Liver (tissue), 8 donors: ENCODE measurements at regions not wholly inside any gene's neighbourhood (a gene's known extent, or its start where the extent isn't known, plus 50 kb on each side); places are given as distances from the start of the nearest gene placed in this dataset.

ENCODE experiments used
- DNase-seq: peaks from one replicate; pipeline ENCODE4 v3.0.0-alpha.2; 2017; ENCODE audit warnings: low spot score
- H3K27ac ChIP-seq, 2 donors: one replicate each; pipeline ENCODE4 v1.7.0; 2013; ENCODE audit warnings: inconsistent platforms in 2 of 2, low read length in 2 of 2, control low read depth in 1 of 2, low read depth in 1 of 2, mild to moderate bottlenecking in 1 of 2
- H3K27me3 ChIP-seq, 4 donors: one replicate each; pipeline versions ENCODE4 v1.6.1 to v1.7.0; 2013; ENCODE audit warnings: low read length in 3 of 4, inconsistent platforms in 1 of 4, mild to moderate bottlenecking in 1 of 4, moderate library complexity in 1 of 4; ENCODE audit not compliant: control insufficient read depth in 4 of 4, insufficient read depth in 4 of 4
- H3K36me3 ChIP-seq, 4 donors: one replicate each; pipeline versions ENCODE4 v1.6.1 to v1.7.0; 2013; ENCODE audit warnings: low read length in 3 of 4, mild to moderate bottlenecking in 3 of 4, low read depth in 1 of 4, moderate library complexity in 1 of 4; ENCODE audit not compliant: control insufficient read depth in 4 of 4, insufficient read depth in 3 of 4
- H3K4me1 ChIP-seq, 4 donors: one replicate each; pipeline versions ENCODE4 v1.6.1 to v1.7.0; 2013; ENCODE audit warnings: low read length in 3 of 4, mild to moderate bottlenecking in 3 of 4, moderate library complexity in 1 of 4; ENCODE audit not compliant: control insufficient read depth in 4 of 4, insufficient read depth in 4 of 4
- H3K4me3 ChIP-seq, 3 donors: one replicate each; pipeline versions ENCODE4 v1.6.1 to v1.7.0; 2013; ENCODE audit warnings: low read length in 3 of 3, control low read depth in 1 of 3, low read depth in 1 of 3, mild to moderate bottlenecking in 1 of 3
- H3K9ac ChIP-seq, 2 donors: one replicate each; pipeline ENCODE4 v1.7.0; 2013; ENCODE audit warnings: low read length in 2 of 2, mild to moderate bottlenecking in 2 of 2, moderate library complexity in 2 of 2, control low read depth in 1 of 2, low read depth in 1 of 2
- H3K9me3 ChIP-seq, 4 donors: one replicate each; pipeline versions ENCODE4 v1.6.1 to v1.7.0; 2013; ENCODE audit warnings: low read length in 3 of 4; ENCODE audit not compliant: control insufficient read depth in 4 of 4
- EGR1 ChIP-seq, 2 donors: IDR thresholded peaks; 2 replicates each; pipeline ENCODE4 v1.6.1; 2016 to 2018; ENCODE audit warnings: antibody characterized with exemption in 2 of 2, low read depth in 2 of 2
- FOXA1 ChIP-seq: IDR thresholded peaks from 2 replicates; pipeline ENCODE4 v1.6.1; 2016; ENCODE audit warnings: antibody characterized with exemption
- FOXA2 ChIP-seq: IDR thresholded peaks from 2 replicates; pipeline ENCODE4 v1.6.1; 2016; ENCODE audit warnings: antibody characterized with exemption
- GABPA ChIP-seq, 2 donors: IDR thresholded peaks in 1 of 2; conservative IDR thresholded peaks in 1 of 2; 2 replicates each; pipeline ENCODE4 v1.6.1; 2016; ENCODE audit warnings: antibody characterized with exemption in 2 of 2, mild to moderate bottlenecking in 1 of 2, moderate library complexity in 1 of 2
- HNF4A ChIP-seq, 2 donors: conservative IDR thresholded peaks; 2 replicates each; pipeline ENCODE4 v1.6.1; 2016; ENCODE audit warnings: antibody characterized with exemption in 2 of 2, mild to moderate bottlenecking in 2 of 2
- HNF4G ChIP-seq: IDR thresholded peaks from 2 replicates; pipeline ENCODE4 v1.6.1; 2016; ENCODE audit warnings: antibody characterized with exemption
- JUND ChIP-seq, 2 donors: IDR thresholded peaks; 2 replicates each; pipeline ENCODE4 v1.6.1; 2016; ENCODE audit warnings: antibody characterized with exemption in 2 of 2
- RAD21 ChIP-seq, 2 donors: IDR thresholded peaks; 2 replicates each; pipeline ENCODE4 v1.6.1; 2016; ENCODE audit warnings: antibody characterized with exemption in 2 of 2, mild to moderate bottlenecking in 2 of 2
- RXRA ChIP-seq, 2 donors: IDR thresholded peaks; 2 replicates each; pipeline ENCODE4 v1.6.1; 2017 to 2018; ENCODE audit warnings: antibody characterized with exemption in 2 of 2, mild to moderate bottlenecking in 1 of 2
- TAF1 ChIP-seq: conservative IDR thresholded peaks from 2 replicates; pipeline ENCODE4 v1.6.1; 2016; ENCODE audit warnings: antibody characterized with exemption, mild to moderate bottlenecking
- YY1 ChIP-seq: IDR thresholded peaks from 2 replicates; pipeline ENCODE4 v1.6.1; 2016; ENCODE audit warnings: antibody characterized with exemption, mild to moderate bottlenecking
- WGBS: extraction: QIAGEN DNeasy Blood & Tissue Kit; methylation state at CpG from one replicate; pipeline ENCODE4 v1.1.7; 2013; 5-methylcytosine and 5-hydroxymethylcytosine counted together
- TF ChIP-seq, protein P1 (sequence below): fragments of 150-350 bp; IDR thresholded peaks from 2 replicates; pipeline ENCODE4 v1.5.1; 2017; ENCODE audit warnings: improper control_type of control experiment, low read depth, low read length; ENCODE audit not compliant: missing input control
- TF ChIP-seq, protein P2 (sequence below): IDR thresholded peaks from 2 replicates; pipeline ENCODE4 v1.6.1; 2016; ENCODE audit warnings: antibody characterized with exemption
- TF ChIP-seq, protein P3 (sequence below): IDR thresholded peaks from 2 replicates; pipeline ENCODE4 v1.6.1; 2016; ENCODE audit warnings: antibody characterized with exemption
- TF ChIP-seq, protein P4 (sequence below): IDR thresholded peaks from 2 replicates; pipeline ENCODE4 v1.6.1; 2016; ENCODE audit warnings: antibody characterized with exemption, mild to moderate bottlenecking
- donor health status: healthy.
- donor health status: healthy.
- donor health status: healthy.
- donor health status: healthy.
- donor health status: healthy.

DNA sequence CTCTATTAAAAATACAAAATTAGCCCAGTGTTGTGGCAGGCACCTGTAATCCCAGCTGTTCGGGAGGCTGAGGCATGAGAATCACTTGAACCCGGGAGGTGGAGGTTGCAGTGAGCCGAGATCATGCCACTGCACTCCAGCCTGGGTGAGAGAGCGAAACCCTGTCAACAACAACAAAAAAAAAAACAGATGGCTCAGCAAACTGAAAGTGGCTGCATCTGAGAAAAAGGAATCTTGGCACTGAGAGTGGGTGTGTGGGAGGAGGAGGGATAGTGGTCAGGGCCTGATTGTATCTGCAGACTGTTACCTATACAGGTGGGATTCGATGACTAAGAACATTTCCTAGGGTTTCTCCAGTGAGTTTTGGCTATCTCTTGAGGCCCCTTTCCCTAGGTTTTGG lies 122.2 kb upstream of the BARHL2 start:
- Histone ChIP-seq H3K27ac (no peak overlapping the region), H3K27me3 (peaks cover 0 to 4% (median 0%) of the 10 kb centered on the region in 4 donors), H3K4me1 (peaks cover 0 to 2% (median 0%) of the 10 kb centered on the region in 4 donors), H3K36me3 (no peaks in the 10 kb centered on the region), H3K9ac (no peak overlapping the region), H3K4me3 (no peak overlapping the region), H3K9me3 (no peaks in the 10 kb centered on the region)
- no peak for TF ChIP-seq FOXA1
- TF ChIP-seq, protein P1, sequence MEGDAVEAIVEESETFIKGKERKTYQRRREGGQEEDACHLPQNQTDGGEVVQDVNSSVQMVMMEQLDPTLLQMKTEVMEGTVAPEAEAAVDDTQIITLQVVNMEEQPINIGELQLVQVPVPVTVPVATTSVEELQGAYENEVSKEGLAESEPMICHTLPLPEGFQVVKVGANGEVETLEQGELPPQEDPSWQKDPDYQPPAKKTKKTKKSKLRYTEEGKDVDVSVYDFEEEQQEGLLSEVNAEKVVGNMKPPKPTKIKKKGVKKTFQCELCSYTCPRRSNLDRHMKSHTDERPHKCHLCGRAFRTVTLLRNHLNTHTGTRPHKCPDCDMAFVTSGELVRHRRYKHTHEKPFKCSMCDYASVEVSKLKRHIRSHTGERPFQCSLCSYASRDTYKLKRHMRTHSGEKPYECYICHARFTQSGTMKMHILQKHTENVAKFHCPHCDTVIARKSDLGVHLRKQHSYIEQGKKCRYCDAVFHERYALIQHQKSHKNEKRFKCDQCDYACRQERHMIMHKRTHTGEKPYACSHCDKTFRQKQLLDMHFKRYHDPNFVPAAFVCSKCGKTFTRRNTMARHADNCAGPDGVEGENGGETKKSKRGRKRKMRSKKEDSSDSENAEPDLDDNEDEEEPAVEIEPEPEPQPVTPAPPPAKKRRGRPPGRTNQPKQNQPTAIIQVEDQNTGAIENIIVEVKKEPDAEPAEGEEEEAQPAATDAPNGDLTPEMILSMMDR: no peak
- TF ChIP-seq, protein P2, sequence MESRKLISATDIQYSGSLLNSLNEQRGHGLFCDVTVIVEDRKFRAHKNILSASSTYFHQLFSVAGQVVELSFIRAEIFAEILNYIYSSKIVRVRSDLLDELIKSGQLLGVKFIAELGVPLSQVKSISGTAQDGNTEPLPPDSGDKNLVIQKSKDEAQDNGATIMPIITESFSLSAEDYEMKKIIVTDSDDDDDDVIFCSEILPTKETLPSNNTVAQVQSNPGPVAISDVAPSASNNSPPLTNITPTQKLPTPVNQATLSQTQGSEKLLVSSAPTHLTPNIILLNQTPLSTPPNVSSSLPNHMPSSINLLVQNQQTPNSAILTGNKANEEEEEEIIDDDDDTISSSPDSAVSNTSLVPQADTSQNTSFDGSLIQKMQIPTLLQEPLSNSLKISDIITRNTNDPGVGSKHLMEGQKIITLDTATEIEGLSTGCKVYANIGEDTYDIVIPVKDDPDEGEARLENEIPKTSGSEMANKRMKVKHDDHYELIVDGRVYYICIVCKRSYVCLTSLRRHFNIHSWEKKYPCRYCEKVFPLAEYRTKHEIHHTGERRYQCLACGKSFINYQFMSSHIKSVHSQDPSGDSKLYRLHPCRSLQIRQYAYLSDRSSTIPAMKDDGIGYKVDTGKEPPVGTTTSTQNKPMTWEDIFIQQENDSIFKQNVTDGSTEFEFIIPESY: no peak
- TF ChIP-seq, protein P3, sequence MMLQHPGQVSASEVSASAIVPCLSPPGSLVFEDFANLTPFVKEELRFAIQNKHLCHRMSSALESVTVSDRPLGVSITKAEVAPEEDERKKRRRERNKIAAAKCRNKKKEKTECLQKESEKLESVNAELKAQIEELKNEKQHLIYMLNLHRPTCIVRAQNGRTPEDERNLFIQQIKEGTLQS: no peak
- no peak for TF ChIP-seq EGR1 (IDR thresholded peaks at IDR 0.05; ENCODE audit: low read depth in 2 of 2)
- no peak for TF ChIP-seq FOXA2
- WGBS: 66% methylated on average over 5 of the region's 5 CpGs
- DNase-seq: no peak

DNA sequence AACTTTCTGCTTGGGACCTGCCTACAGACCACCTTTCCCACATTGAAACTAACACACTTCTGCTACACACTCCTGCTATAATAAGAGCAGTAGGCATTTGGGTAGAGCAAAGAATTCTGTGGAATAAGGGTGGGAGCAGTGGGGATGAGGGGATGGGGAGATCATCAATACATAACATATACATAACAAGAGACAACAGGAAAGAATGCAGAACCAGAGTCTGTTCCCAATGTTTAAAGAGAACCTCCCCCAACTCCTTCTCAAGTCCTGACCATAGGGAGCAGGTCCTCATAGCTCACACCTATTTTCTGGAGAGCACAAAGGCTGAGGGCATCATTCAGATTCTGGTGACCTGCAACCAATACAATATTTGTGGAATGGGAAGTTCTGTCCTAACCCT lies 121.6 kb upstream of the BARHL2 start:
- Histone ChIP-seq H3K27ac (no peak overlapping the region), H3K27me3 (peaks cover 0 to 4% (median 0%) of the 10 kb centered on the region in 4 donors), H3K9me3 (no peaks in the 10 kb centered on the region), H3K9ac (no peak overlapping the region), H3K4me1 (peaks cover 0 to 2% (median 0%) of the 10 kb centered on the region in 4 donors), H3K4me3 (no peak overlapping the region), H3K36me3 (no peaks in the 10 kb centered on the region)
- DNase-seq: no peak
- TF ChIP-seq RXRA (IDR thresholded peaks at IDR 0.05): no peak
- TF ChIP-seq YY1: no peak
- no peak for TF ChIP-seq JUND (IDR thresholded peaks at IDR 0.05)
- TF ChIP-seq, protein P2: no peak
- TF ChIP-seq, protein P4, sequence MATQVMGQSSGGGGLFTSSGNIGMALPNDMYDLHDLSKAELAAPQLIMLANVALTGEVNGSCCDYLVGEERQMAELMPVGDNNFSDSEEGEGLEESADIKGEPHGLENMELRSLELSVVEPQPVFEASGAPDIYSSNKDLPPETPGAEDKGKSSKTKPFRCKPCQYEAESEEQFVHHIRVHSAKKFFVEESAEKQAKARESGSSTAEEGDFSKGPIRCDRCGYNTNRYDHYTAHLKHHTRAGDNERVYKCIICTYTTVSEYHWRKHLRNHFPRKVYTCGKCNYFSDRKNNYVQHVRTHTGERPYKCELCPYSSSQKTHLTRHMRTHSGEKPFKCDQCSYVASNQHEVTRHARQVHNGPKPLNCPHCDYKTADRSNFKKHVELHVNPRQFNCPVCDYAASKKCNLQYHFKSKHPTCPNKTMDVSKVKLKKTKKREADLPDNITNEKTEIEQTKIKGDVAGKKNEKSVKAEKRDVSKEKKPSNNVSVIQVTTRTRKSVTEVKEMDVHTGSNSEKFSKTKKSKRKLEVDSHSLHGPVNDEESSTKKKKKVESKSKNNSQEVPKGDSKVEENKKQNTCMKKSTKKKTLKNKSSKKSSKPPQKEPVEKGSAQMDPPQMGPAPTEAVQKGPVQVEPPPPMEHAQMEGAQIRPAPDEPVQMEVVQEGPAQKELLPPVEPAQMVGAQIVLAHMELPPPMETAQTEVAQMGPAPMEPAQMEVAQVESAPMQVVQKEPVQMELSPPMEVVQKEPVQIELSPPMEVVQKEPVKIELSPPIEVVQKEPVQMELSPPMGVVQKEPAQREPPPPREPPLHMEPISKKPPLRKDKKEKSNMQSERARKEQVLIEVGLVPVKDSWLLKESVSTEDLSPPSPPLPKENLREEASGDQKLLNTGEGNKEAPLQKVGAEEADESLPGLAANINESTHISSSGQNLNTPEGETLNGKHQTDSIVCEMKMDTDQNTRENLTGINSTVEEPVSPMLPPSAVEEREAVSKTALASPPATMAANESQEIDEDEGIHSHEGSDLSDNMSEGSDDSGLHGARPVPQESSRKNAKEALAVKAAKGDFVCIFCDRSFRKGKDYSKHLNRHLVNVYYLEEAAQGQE: no peak
- TF ChIP-seq, protein P3: no peak
- no peak for TF ChIP-seq HNF4A (conservative IDR thresholded peaks at IDR 0.05)
- no peak for TF ChIP-seq RAD21 (IDR thresholded peaks at IDR 0.05)
- no peak for TF ChIP-seq HNF4G
- no peak for TF ChIP-seq FOXA2
- TF ChIP-seq TAF1: no peak
- no peak for TF ChIP-seq GABPA (IDR thresholded peaks at IDR 0.05 in 1 of 2, conservative IDR thresholded peaks at IDR 0.05 in 1 of 2)
